ENCODE measurements at regions not wholly inside any gene's neighbourhood (a gene's known extent, or its start where the extent isn't known, plus 50 kb on each side); places are given as distances from the start of the nearest gene placed in this dataset.

DNA sequence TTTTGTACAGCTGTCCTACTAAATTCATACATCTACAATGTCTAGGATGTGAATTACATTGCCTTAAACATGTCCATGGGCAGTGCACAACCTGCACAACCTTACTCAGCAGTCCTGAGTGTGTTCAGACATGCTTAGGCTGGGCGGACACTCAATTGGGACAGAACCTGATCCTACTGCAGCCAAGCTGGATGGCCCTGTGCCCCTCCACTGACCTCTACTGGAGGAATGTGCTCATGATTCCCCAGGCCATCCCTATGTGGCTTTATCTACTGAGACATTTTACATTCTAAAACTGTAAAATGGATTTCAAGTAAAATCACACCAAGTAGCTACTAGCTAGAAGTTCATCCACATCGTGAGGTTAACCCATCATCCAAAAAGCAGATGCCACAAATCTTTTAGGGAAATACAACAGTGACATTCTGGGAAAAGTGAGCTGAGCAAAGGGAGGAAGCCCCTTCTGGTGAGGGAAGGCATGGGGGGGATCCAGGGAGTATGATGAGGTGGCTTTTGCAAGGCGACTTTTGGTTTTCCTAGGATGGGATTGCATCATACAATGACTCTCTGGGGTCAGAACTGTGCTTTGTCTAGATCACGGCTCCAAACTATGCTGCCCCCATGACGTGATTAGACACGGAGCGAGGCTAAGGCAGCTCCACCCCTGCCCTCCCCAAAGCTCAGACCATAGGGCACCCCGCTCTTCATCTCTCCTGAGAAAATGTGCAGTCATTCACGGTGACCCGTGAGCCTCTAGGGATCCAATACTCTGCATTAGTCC, 911.7 kb upstream of the TMEM132C start:
- DNase-seq (no peak), ATAC-seq (no peak)
- intact Hi-C loops (cut with DNase I), result no loop called here

- DNase-seq (no peak), ATAC-seq (no peak)
- intact Hi-C loops (cut with DNase I), result no loop called here
Measured at GRCh38 chr12:127358888-127359287, 908.1 kb upstream of the TMEM132C start.

DNA sequence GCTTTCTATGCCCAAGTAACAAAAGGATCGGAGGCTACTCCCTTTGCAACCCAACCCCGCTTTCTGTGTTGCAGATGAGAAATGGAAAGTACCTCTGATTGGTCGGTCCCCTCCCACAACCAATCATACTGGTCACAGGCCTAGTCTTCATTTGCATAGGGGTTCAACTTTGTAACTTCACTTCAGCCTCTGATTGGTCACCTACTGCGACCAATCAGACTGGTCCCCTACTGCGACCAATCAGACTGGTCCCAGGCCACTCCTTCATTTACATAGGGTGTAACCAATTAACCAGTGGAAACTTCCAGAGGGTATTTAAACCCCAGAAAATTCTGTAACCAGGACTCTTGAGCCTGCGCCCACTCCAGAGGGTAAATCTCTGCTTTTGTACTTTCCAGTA, 906.4 kb upstream of the TMEM132C start:
- DNase-seq (no peak), ATAC-seq (no peak)
- intact Hi-C loops (cut with DNase I), result no loop called here

- intact Hi-C loops (cut with DNase I), result no loop called here
- ATAC-seq (no peak), DNase-seq (no peak)
Measured at GRCh38 chr12:127362121-127362520, 904.8 kb upstream of the TMEM132C start.

DNA sequence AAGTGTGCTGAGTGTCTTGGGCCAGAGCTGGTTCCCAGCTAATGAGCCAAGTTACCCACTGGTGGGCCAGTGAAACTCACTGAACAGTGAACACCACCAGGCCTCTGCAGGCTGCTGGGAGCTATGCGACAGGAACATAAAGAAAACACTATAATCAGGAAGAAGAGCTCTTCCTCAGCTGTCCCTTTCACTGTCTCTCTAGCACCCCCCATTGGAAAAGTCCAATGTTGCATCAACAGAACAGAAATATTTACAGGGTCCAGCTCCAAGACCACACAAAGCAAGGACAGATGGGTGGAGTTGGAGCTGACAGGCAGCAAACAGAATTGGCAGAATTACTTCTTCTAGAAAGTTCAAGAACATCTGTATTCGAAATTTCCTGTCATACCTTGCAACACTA, 903.6 kb upstream of the TMEM132C start:
- intact Hi-C loops (cut with DNase I), result no loop called here

GRCh38 chr12:127373559-127373958, 893.4 kb upstream of the TMEM132C start:
- intact Hi-C loops (cut with DNase I), result no loop called here
- no peak for ATAC-seq
- DNase-seq, result no peak

More for the DNA sequence above, 903.6 kb upstream of the TMEM132C start:
- DNase-seq (no peak), ATAC-seq (no peak)

DNA sequence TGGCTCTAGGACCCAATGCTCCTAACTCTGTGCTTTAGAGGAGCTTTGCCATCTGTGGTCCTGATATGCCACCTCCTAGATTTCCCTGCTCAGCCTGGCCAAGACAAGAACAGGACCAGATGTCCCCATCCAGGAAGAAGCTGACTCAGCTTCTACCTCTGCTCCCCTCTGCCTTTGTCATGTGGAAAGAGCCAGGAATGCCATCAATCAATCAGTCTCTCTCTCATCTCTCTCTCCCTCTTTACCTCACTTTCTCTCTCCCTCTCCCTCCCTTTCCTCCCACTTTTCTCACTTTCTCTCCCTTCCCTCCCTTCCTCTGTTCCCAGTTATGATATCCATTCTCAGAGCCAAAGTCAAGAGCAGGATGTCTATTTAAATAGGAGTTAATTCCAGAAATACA, 892.5 kb upstream of the TMEM132C start:
- intact Hi-C loops (cut with DNase I), result no loop called here
- ATAC-seq, result no peak

GRCh38 chr12:127381043-127381668, 885.8 kb upstream of the TMEM132C start:
- intact Hi-C loops (cut with DNase I), result loop anchor here (1.0 to 10.0 kb wide), 3 partner anchors 273 to 599 kb away; no protein-coding TSS in a partner anchor
- ATAC-seq (peak; percentile 71 to 77), DNase-seq (peak; percentile 39)

More for the DNA sequence above, 892.5 kb upstream of the TMEM132C start:
- DNase-seq, result no peak

DNA sequence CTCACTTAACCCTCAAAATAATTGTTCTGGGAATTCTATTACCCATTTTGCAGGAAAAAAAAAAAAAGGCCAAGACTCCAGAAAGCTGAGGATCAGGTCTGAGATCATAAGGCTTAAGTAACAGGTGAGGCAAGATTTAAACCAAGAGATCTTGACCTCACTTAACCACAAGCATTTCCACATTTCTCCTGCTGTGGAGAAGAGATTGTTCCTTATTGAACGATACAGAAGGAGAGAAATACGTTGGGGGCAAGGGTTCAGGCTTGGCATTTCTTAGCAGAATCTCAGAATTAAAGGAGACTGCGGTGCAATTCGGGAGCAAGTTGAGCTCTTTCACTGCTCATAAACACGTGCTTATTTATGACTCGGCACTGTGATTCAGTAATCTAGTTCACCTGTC, 885.3 kb upstream of the TMEM132C start:
- DNase-seq, result no peak
- no peak for ATAC-seq
- intact Hi-C loops (cut with DNase I), result loop anchor here (1.0 to 10.0 kb wide), 3 partner anchors 273 to 599 kb away; no protein-coding TSS in a partner anchor

DNA sequence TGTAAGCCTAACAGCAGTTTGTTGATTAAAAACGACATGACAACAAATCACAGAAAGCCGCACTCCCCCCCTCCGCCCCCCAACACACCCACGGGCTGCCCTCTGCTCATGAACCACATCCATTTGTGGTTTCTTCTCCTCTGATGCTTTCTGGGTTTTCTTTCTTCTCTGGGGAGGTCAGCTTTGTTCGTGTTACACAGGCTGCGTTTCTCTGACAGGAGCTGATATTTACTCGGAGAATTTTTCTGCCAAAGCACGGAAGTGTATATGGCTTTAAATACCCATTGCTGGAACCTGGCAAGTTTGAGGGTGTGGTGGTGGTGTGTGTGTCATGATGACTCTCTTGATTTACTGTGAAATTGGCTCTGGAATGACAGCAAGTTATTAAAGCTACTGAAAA, 883.7 kb upstream of the TMEM132C start:
- intact Hi-C loops (cut with DNase I), result loop anchor here (5.0 to 10.0 kb wide), 2 partner anchors 278 to 601 kb away; no protein-coding TSS in a partner anchor
- ATAC-seq (no peak), DNase-seq (no peak)

- no peak for DNase-seq
- intact Hi-C loops (cut with DNase I), result loop anchor here in 1 of 2 donors (10.0 kb wide), 1 partner anchor 282 kb away; no protein-coding TSS in a partner anchor
- ATAC-seq, result no peak
Measured at GRCh38 chr12:127386723-127387122, 880.2 kb upstream of the TMEM132C start.

DNA sequence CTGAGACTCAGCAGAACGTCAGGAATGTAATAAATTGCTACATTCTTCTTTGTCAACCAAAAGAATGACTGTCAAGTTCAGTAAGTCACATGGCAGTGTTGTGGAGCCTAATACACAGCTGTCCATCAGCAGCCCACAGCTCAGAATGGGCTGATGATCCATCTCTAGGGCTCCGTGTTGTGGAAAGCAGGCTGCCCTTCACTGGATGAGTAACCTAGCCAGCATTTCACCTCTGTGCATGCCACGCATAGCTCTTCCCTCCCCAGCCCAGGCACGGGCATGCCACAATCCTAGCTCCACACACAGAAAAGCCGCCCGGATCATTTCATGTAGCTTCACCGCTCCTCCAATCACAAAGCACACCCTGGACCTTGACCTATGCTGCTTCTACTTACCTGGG, 878.0 kb upstream of the TMEM132C start:
- ATAC-seq (no peak), DNase-seq (no peak)
- intact Hi-C loops (cut with DNase I), result loop anchor here in 1 of 2 donors (10.0 kb wide), 1 partner anchor 284 kb away; no protein-coding TSS in a partner anchor

DNA sequence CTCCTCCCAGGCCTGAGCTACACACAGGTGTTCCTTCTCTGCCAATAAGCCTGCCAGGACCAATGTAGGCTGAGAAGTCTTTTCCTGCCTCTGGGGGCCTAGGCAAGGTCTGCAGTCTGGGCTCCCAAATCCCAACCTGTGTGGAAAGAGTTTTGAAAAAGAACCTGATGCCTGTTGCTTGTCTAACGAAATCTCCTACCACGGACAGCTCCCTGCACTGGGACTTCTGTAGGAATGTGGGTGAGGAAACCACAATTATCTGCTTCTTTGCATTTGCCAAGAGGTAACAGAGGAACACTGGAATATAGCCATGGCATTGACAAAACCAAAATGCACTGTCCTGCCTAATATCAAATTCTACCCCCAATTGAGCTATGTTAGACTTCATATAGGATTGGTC, 877.0 kb upstream of the TMEM132C start:
- intact Hi-C loops (cut with DNase I), result loop anchor here in 1 of 2 donors (10.0 kb wide), 1 partner anchor 285 kb away; no protein-coding TSS in a partner anchor
- no peak for DNase-seq
- no peak for ATAC-seq

- ATAC-seq, result no peak
- intact Hi-C loops (cut with DNase I), result no loop called here
- DNase-seq, result no peak
Measured at GRCh38 chr12:127393465-127393864, 873.5 kb upstream of the TMEM132C start.

- intact Hi-C loops (cut with DNase I), result no loop called here
- ATAC-seq, result peak in 1 of 2 donors; percentile 71
- DNase-seq, result no peak
Measured at GRCh38 chr12:127393896-127394295, 873.1 kb upstream of the TMEM132C start.

DNA sequence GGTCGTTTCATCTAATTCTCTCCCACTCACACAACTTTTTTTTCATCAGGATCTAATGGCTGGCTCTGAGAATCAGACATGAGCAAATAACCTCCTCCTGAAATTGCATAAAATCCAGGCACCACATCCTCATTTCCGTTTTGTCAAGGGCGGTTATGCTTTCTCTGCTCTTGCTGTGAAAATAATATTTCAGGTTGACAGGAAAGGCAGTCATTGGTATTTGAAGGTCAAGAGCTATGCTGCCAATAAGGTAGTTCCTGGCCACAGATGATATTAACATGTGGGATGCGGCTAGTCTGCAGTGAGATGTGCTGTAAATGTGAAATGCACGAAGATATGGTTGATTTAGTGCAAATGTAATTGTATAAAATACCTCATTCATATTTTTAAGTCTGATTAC, 870.2 kb upstream of the TMEM132C start:
- intact Hi-C loops (cut with DNase I), result no loop called here
- ATAC-seq (no peak), DNase-seq (no peak)

DNA sequence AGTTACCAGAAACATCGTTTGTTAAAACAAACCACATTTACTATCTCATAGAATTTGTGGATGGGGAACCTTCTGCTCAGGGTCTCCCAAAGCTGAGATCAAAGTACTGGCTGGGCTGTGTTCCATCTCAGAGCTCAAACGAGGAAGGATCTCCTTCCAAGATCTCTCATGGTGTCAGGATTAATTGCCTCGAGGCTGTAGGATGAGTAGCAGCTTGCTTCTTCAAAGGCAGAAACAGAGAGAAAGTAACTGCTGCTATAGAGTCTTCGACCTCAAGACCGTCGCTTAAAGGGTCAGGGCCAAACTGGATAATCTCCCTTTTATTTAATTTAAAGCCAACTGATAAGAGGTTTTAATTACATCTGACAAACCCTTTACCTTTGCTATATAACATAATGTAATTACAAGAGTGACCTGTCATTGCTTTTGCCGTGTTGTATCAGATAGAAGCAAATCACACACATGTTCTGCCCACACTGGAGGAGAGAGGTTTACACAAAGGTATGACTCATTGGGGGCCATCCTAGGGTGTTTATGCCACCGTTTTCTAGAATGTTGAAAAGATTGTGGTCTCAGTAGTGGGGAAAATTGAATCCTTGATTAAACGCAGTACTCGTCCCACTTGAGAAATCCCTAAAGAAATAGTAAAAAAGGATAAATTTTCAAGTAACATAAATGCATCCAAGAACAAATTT, 868.8 kb upstream of the TMEM132C start:
- DNase-seq, result no peak
- ATAC-seq, result no peak
- intact Hi-C loops (cut with DNase I), result no loop called here

DNA sequence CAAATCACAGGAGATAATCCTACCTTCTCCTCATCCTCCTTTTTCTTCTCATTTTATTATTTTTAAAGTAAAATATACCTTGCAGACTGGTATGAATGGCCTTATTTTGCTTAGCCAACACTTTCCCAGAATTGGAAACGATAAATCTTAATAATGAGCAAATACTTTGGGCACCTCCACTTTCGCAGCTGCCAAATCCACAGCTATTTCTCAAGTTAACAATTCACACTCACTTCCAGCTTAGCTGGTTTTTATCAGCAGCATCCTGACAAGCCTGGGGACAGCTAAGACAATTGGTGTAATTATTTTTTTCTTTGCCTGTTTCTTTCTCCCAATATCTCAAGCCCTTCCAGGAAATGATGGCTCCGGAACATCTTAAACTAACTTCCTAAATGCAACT, 867.5 kb upstream of the TMEM132C start:
- intact Hi-C loops (cut with DNase I), result no loop called here
- no peak for ATAC-seq
- no peak for DNase-seq

DNA sequence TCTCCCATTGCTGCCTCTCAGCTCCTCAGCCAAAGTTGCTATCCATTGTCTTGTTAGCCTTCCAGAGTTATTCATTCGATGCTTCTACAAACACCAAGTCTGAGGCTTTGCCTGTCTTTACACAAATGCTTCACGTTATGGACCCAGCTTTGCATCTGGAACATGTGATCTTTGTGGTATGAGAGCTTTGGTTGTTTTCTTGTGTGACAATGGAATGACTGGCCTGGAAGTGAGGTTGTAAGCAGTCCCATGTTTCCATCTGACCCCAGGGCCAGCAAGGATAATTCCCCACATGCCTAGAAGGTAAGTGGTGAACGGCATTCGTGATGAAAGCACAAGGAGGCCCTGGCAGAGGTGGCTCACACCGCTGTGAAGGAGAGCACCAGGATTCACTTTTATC, 866.7 kb upstream of the TMEM132C start:
- intact Hi-C loops (cut with DNase I), result no loop called here
- no peak for DNase-seq
- no peak for ATAC-seq

DNA sequence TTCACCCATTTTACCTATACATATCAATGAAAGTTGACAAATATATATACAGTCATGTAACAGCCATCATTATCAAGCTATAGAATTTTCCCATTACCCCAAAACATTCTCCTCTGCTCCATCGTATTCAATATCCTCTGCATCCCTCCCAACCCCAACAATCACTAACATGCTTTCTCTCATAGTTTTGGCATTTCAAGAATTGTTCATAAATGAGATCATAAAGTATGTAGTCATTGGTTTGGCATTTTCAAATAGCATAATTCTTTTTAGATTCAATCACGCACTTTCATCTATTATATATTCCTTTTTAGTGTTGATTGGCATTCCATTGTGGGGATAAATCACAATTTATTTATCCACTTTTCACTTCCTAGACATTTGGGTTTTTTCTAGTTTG, 866.0 kb upstream of the TMEM132C start:
- ATAC-seq (no peak), DNase-seq (no peak)
- intact Hi-C loops (cut with DNase I), result no loop called here
